Peyer's patch (tissue), 4 donors: ENCODE measurements at regions not wholly inside any gene's neighbourhood (a gene's known extent, or its start where the extent isn't known, plus 50 kb on each side); places are given as distances from the start of the nearest gene placed in this dataset.

Experiments
- DNase-seq, 3 donors: peaks; one replicate each; pipeline ENCODE4 v3.0.0-alpha.2; 2017 to 2019
- H3K27ac ChIP-seq, 4 donors: fragments of 200-600 bp; sonication (generic); one replicate each; pipeline ENCODE4 v1.5.1; 2016 to 2019
- H3K27me3 ChIP-seq, 2 donors: fragments of 200-600 bp; sonication (generic); one replicate each; pipeline ENCODE4 v1.5.1; 2019
- H3K36me3 ChIP-seq, 3 donors: fragments of 200-600 bp; sonication (generic); one replicate each; pipeline ENCODE4 v1.5.1; 2016 to 2019
- H3K4me1 ChIP-seq, 4 donors: fragments of 200-600 bp; sonication (generic); one replicate each; pipeline ENCODE4 v1.5.1; 2016 to 2019
- H3K4me3 ChIP-seq, 4 donors: fragments of 200-600 bp; sonication (generic); 1 replicate in 3 of 4; 2 replicates in 1 of 4; pipeline ENCODE4 v1.5.1; 2016 to 2019; ENCODE audit warnings: mild to moderate bottlenecking in 1 of 4
- H3K9me3 ChIP-seq, 4 donors: fragments of 200-600 bp; sonication (generic); one replicate each; pipeline ENCODE4 v1.5.1; 2016 to 2019; ENCODE audit warnings: mild to moderate bottlenecking in 1 of 4
- CTCF ChIP-seq, 6 experiments: fragments of 450-650 bp in 4 of 6; fragments of 200-600 bp in 2 of 6; sonication (generic) in 1 of 6; IDR thresholded peaks; one replicate each; pipeline ENCODE4 v1.5.1; 2017 to 2019; ENCODE audit warnings: antibody characterized with exemption in 6 of 6, mild to moderate bottlenecking in 3 of 6, moderate library complexity in 1 of 6
- POLR2A ChIP-seq, 2 donors: fragments of 450-650 bp; IDR thresholded peaks; one replicate each; pipeline ENCODE4 v1.5.1; 2017; ENCODE audit warnings: antibody characterized with exemption in 2 of 2, mild to moderate bottlenecking in 2 of 2, moderate library complexity in 2 of 2

GRCh38 chr18:47389210-47389609 lies 137.8 kb upstream of the SKOR2 start:
- Histone ChIP-seq H3K27me3 (no peaks in the 10 kb centered on the region), H3K9me3 (no peaks in the 10 kb centered on the region), H3K27ac (no peak overlapping the region), H3K4me1 (no peaks in the 10 kb centered on the region), H3K4me3 (no peak overlapping the region), H3K36me3 (no peaks in the 10 kb centered on the region)
- no peak for DNase-seq
- no peak for TF ChIP-seq CTCF (IDR thresholded peaks at IDR 0.05)
- TF ChIP-seq POLR2A (IDR thresholded peaks at IDR 0.05), result no peak

- no peak for DNase-seq
- no peaks in the 10 kb centered on the region for H3K36me3 ChIP-seq
- no peak for TF ChIP-seq POLR2A (IDR thresholded peaks at IDR 0.05)
- no peak for TF ChIP-seq CTCF (IDR thresholded peaks at IDR 0.05)
- H3K4me1 ChIP-seq, result no peaks in the 10 kb centered on the region
- H3K27ac ChIP-seq, result no peak overlapping the region
- H3K27me3 ChIP-seq, result no peaks in the 10 kb centered on the region
- no peak overlapping the region for H3K4me3 ChIP-seq
- no peaks in the 10 kb centered on the region for H3K9me3 ChIP-seq
These were observed 136.4 kb upstream of the SKOR2 start for GRCh38 chr18:47387864-47388263.

GRCh38 chr18:47383729-47384128 lies 132.3 kb upstream of the SKOR2 start:
- H3K27me3 ChIP-seq, result no peaks in the 10 kb centered on the region
- no peak for DNase-seq
- no peaks in the 10 kb centered on the region for H3K4me1 ChIP-seq
- TF ChIP-seq POLR2A (IDR thresholded peaks at IDR 0.05), result no peak
- TF ChIP-seq CTCF (IDR thresholded peaks at IDR 0.05), result no peak
- no peak overlapping the region for H3K4me3 ChIP-seq
- no peaks in the 10 kb centered on the region for H3K9me3 ChIP-seq
- H3K36me3 ChIP-seq, result no peaks in the 10 kb centered on the region
- no peak overlapping the region for H3K27ac ChIP-seq

GRCh38 chr18:47381975-47382570 lies 130.6 kb upstream of the SKOR2 start:
- Histone ChIP-seq H3K4me1 (no peaks in the 10 kb centered on the region), H3K27ac (no peak overlapping the region), H3K4me3 (no peak overlapping the region), H3K36me3 (no peaks in the 10 kb centered on the region), H3K27me3 (no peaks in the 10 kb centered on the region), H3K9me3 (no peaks in the 10 kb centered on the region)
- TF ChIP-seq POLR2A (IDR thresholded peaks at IDR 0.05) (no peak), CTCF (IDR thresholded peaks at IDR 0.05) (no peak)
- no peak for DNase-seq

GRCh38 chr18:47380153-47380552 lies 128.7 kb upstream of the SKOR2 start:
- Histone ChIP-seq H3K27me3 (no peaks in the 10 kb centered on the region), H3K4me3 (no peak overlapping the region), H3K36me3 (no peaks in the 10 kb centered on the region), H3K9me3 (no peaks in the 10 kb centered on the region), H3K4me1 (no peaks in the 10 kb centered on the region), H3K27ac (no peak overlapping the region)
- TF ChIP-seq CTCF (IDR thresholded peaks at IDR 0.05) (no peak), POLR2A (IDR thresholded peaks at IDR 0.05) (no peak)
- no peak for DNase-seq

GRCh38 chr18:47373465-47373864 lies 122.0 kb upstream of the SKOR2 start:
- Histone ChIP-seq H3K27ac (no peak overlapping the region), H3K27me3 (no peaks in the 10 kb centered on the region), H3K4me1 (no peaks in the 10 kb centered on the region), H3K9me3 (no peaks in the 10 kb centered on the region), H3K36me3 (no peaks in the 10 kb centered on the region), H3K4me3 (no peak overlapping the region)
- TF ChIP-seq POLR2A (IDR thresholded peaks at IDR 0.05), result no peak
- no peak for DNase-seq
